ENCODE measurements at regions not wholly inside any gene's neighbourhood (a gene's known extent, or its start where the extent isn't known, plus 50 kb on each side); places are given as distances from the start of the nearest gene placed in this dataset.

DNA sequence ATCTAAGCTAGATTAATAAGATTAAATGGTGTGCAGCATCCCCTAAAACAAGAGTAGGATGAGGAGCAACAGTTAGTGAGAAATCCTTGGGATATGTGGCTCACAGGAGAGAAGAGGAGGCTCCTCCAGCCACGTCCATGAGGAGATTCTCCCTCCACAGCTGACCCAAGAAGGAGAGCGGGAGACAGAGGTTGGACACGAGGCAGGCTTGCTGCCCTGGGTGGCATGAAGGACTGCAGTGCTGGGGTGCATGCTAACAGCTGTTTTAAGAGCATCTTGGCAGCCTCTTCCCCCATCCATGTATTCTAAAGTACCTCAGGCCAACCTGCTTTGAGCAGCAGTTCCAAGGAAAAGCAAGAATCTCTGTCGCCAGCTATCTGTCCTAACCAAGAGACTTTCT, 284.4 kb upstream of the B3GAT1 start:
- Histone ChIP-seq H3K9ac (ENCODE audit: insufficient read depth, low read depth, low read length) (no peak overlapping the region), H3K79me2 (ENCODE audit: insufficient read depth, low read length) (no peaks in the 10 kb centered on the region), H3K27ac (ENCODE audit: extremely low read length, insufficient read depth, low read length) (no peak overlapping the region), H3K9me3 (ENCODE audit: low read length) (no peaks in the 10 kb centered on the region), H3K4me2 (ENCODE audit: low read depth, low read length) (no peak overlapping the region), H4K20me1 (ENCODE audit: insufficient read depth, low read length) (no peaks in the 10 kb centered on the region), H3K36me3 (replicated peaks in 1 of 2; ENCODE audit: control insufficient read depth in 1 of 2, insufficient read depth in 2 of 2, low read length in 2 of 2) (no peaks in the 10 kb centered on the region), H2AFZ (ENCODE audit: low read length) (no peak overlapping the region), H3K27me3 (ENCODE audit: control insufficient read depth in 1 of 2, insufficient read depth in 2 of 2, low read length in 2 of 2) (peaks cover 0 to 8% of the 10 kb centered on the region in 2 experiments; a peak in 3 of 5 replicates), H3K4me3 (replicated peaks in 1 of 3; ENCODE audit: insufficient read depth in 1 of 3, low read depth in 2 of 3, low read length in 3 of 3) (no peak overlapping the region), H3K4me1 (ENCODE audit: insufficient read depth, low read length) (no peaks in the 10 kb centered on the region)
- no peak for ATAC-seq
- in situ Hi-C loops (cut with HindIII; ENCODE audit: extremely low pct_ligation_motif_present, low pct_unique_long_range_greater_than_20kb) (no loop called here), intact Hi-C loops (cut with micrococcal nuclease; ENCODE audit: unreplicated experiment) (no loop called here)
- DNase-seq (ENCODE audit: low spot score) = no peak
- ChIA-PET POLR2A (no interaction called here), CTCF (ENCODE audit: low intra/inter-chr PET ratio, low total read pairs) (no interaction called here)
- no TSS peak for BruUV-seq (replicated peaks)
- no peak for FAIRE-seq
- TF ChIP-seq ZNF510 (CRISPR knock-in tag; IDR thresholded peaks at IDR 0.05; ENCODE audit: low read depth) (no peak), ZNF761 (CRISPR knock-in tag; conservative IDR thresholded peaks at IDR 0.05) (no peak), DNMT1 (CRISPR knock-in tag; IDR thresholded peaks at IDR 0.05) (no peak), ZNF782 (CRISPR knock-in tag; IDR thresholded peaks at IDR 0.05; ENCODE audit: borderline replicate concordance) (no peak)
- TF ChIP-seq, protein P1, sequence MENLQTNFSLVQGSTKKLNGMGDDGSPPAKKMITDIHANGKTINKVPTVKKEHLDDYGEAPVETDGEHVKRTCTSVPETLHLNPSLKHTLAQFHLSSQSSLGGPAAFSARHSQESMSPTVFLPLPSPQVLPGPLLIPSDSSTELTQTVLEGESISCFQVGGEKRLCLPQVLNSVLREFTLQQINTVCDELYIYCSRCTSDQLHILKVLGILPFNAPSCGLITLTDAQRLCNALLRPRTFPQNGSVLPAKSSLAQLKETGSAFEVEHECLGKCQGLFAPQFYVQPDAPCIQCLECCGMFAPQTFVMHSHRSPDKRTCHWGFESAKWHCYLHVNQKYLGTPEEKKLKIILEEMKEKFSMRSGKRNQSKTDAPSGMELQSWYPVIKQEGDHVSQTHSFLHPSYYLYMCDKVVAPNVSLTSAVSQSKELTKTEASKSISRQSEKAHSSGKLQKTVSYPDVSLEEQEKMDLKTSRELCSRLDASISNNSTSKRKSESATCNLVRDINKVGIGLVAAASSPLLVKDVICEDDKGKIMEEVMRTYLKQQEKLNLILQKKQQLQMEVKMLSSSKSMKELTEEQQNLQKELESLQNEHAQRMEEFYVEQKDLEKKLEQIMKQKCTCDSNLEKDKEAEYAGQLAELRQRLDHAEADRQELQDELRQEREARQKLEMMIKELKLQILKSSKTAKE (CRISPR knock-in tag; IDR thresholded peaks at IDR 0.05; ENCODE audit: borderline replicate concordance) = no peak
- TF ChIP-seq, protein P2, sequence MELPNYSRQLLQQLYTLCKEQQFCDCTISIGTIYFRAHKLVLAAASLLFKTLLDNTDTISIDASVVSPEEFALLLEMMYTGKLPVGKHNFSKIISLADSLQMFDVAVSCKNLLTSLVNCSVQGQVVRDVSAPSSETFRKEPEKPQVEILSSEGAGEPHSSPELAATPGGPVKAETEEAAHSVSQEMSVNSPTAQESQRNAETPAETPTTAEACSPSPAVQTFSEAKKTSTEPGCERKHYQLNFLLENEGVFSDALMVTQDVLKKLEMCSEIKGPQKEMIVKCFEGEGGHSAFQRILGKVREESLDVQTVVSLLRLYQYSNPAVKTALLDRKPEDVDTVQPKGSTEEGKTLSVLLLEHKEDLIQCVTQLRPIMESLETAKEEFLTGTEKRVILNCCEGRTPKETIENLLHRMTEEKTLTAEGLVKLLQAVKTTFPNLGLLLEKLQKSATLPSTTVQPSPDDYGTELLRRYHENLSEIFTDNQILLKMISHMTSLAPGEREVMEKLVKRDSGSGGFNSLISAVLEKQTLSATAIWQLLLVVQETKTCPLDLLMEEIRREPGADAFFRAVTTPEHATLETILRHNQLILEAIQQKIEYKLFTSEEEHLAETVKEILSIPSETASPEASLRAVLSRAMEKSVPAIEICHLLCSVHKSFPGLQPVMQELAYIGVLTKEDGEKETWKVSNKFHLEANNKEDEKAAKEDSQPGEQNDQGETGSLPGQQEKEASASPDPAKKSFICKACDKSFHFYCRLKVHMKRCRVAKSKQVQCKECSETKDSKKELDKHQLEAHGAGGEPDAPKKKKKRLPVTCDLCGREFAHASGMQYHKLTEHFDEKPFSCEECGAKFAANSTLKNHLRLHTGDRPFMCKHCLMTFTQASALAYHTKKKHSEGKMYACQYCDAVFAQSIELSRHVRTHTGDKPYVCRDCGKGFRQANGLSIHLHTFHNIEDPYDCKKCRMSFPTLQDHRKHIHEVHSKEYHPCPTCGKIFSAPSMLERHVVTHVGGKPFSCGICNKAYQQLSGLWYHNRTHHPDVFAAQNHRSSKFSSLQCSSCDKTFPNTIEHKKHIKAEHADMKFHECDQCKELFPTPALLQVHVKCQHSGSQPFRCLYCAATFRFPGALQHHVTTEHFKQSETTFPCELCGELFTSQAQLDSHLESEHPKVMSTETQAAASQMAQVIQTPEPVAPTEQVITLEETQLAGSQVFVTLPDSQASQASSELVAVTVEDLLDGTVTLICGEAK (IDR thresholded peaks at IDR 0.05) = no peak
- TF ChIP-seq, protein P2 (CRISPR knock-in tag; IDR thresholded peaks at IDR 0.05) = no peak
- TF ChIP-seq, protein P3, sequence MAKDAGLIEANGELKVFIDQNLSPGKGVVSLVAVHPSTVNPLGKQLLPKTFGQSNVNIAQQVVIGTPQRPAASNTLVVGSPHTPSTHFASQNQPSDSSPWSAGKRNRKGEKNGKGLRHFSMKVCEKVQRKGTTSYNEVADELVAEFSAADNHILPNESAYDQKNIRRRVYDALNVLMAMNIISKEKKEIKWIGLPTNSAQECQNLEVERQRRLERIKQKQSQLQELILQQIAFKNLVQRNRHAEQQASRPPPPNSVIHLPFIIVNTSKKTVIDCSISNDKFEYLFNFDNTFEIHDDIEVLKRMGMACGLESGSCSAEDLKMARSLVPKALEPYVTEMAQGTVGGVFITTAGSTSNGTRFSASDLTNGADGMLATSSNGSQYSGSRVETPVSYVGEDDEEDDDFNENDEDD (CRISPR knock-in tag; IDR thresholded peaks at IDR 0.05; ENCODE audit: borderline replicate concordance) = no peak
- WGBS (ENCODE audit: low lambda C conversion rate) = 11% methylated on average over 3 of the region's 4 CpGs
